GM18861 (cell line): ENCODE measurements at regions not wholly inside any gene's neighbourhood (a gene's known extent, or its start where the extent isn't known, plus 50 kb on each side); places are given as distances from the start of the nearest gene placed in this dataset.

ENCODE experiments used
- ATAC-seq: cut with Tn5 transposase; IDR thresholded peaks from one replicate; pipeline ENCODE4 v1.9.1; 2021; ENCODE audit not compliant: unreplicated experiment

DNA sequence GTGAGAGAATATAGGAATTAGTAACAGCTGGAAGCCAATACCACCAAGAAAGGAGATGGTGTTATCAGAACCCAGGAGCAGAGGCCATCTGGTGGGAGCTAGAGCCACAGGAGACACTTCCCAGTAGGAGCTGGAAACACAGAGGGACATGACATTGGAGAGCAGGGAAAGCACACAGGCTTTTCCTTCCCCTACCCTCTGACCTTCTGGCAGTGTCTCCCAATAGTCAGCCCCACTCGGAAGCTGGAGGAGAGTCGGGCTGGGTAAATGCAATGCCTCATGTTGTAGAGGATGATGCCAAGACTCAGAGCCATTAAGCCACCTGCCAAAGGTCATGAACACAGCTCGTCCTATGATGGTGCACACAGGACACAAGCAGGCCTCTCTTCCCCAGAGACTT, 538.5 kb downstream of the BCL11B start:
- ATAC-seq, result no peak

DNA sequence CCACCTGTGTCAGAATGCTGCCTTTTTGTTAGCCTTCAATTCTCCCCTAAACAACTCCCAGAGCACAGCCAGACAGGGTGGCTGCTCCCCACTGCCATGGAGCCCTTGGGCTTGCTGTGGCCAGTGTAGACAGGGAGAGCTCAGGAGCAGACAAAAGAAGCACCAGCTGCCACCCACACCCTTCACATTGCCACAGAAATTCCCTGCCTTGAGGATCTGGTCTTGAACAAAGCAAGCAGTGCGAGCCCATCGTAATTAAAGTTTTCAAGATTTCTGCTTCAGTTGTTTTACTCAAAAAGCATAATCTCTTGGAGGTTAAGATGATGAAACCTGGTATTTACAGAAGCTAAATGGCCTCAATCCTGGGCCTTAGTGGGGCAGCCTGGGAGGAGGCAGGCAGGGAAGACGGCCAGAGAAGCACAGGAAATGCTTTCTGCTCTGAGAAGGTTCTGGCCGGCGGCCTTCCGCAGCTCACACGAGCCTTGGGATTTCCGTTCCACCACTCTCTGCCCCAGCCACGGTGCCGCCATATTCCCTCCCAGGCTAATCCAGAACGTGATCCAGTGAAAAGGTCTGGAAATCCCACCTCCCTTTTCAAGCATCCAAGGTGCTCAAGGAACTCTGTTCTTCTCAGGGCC, 535.2 kb downstream of the BCL11B start:
- no peak for ATAC-seq

DNA sequence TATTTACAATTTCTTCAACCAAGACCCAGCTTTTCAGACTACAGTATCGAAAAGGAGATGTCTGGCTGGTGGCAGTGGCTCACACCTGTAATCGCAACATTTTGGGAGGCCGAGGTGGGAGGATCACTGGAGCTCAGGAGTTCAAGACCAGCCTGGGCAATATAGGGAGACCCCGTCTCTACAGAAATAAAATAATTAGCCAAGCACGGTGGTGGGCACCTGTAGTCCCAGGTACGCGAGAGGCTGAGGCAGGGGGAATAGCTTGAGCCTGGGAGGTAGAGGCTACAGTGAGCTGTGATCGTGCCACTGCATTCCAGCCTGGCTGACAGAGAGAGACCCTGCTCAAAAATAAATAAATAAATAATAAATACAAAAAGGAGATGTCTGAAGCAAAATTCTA, 530.5 kb downstream of the BCL11B start:
- no peak for ATAC-seq

DNA sequence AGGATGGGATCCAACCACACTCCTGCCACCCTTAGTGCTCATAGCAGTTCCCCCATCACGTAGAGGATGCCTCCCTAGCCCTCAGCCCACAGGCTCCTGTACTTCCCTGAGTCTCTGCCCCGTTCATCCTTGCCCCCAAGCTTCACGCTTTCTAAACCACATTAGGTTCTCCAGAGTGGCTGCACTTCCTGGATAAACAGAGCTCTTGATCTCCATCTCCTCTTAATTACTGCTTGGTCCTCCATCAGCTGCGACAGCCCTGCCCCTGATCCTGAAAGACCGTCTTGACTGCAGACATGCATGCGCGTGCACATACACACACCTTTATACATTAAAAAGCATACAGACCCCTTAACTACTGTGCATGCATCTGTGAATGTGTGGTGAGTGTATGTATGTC, 530.0 kb downstream of the BCL11B start:
- no peak for ATAC-seq

DNA sequence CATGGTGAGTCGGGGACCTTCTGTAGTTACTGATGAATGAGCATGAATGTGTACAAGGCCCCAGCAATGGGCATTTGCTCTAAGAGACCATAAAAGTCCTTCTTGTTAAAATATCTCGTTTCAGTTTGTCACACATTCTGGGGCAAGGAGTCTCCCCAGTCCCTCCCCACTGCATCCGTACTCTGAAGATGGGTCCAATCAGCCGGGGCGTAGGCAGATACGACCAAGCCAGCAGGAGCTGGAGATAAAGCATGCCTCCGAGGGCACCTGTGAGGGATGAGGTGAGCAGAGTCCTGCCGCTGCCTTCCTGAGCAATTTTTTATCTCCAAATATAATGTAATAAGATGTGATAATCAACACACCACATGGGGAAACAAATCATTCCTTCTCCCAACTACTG, 528.5 kb downstream of the BCL11B start:
- ATAC-seq, result no peak

DNA sequence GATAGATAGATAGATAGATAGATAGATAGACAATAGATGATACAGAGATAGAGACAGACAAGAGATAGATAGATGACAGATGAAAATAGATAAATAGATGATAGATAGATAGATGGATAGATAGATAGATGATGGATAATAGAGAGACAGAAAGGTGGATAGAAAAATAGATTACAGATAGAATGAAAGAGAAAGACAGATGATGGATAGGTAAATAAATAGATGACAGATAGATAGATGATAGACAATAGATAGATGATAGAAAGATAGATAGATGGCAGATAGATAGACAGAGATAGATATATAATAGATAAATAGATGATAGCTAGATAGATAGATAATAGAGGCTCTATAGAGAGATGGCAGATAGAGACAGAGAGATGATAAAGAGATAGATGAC, 523.0 kb downstream of the BCL11B start:
- ATAC-seq, result no peak

DNA sequence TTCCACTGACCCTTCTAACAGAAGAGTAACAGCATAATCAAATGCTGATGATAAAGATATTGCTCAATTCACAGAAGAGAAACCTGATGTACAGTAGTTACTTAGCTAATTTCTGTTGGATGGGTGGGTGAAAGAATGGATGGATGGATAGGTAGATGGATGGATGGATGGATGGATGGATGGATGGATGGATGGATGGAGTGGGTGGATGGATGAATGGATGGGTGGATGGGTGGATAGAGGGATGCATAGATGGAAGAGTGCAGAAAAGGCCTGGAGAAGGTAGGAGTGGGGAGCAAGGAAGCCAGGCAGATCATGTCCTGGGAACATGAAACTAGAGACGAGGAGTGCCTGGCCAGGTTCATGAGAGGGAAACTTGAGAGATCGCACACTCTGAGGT, 520.9 kb downstream of the BCL11B start:
- no peak for ATAC-seq

DNA sequence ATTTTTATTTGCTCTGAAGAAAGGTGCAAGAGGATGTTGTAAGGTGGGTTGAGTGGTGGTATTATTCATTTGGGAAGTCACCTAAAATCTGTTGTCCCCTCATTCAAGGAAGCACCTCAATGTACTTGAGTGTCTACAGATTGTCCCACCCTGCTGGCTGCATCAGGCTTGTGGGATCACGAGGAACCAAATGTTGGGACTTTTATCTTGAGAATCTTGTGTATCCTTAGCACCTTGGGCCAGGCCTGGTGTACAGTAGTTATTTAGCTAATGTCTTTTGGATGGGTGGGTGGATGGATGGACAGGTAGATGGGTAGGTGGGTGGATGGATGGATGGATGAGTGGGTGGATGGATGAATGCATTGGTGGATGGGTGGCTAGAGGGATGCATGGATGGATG, 519.3 kb downstream of the BCL11B start:
- ATAC-seq, result no peak

DNA sequence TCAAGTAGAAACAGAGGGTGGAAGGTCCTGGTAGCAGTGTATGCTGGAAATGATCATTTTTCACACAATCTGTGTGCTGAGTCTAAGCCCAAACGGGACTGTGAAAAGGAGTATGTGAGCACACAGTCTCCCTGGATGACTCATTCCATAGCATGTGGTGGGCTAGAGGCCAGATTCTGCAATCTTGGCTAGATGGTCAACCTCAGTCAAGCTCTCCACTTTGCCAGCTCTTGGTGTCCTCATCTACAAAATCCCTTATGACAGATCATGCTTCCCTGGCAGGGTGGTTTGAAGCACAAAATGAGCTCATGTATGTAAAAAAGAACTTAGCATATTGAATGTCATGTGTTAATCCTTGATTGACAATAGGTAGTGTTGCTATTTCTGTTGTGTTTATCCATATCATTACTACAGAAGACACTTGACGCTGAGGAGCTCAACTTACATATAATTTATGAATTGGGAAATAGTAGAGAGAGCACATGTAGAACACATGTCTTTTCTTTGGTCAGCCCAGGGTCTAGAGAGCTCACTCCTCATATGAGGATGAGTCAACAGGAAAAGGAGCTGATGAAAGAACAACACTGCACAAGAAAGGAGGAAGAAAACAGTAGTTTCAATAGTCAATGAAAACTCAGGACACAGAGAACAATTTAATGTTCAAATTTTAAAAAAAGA, 517.5 kb downstream of the BCL11B start:
- no peak for ATAC-seq

DNA sequence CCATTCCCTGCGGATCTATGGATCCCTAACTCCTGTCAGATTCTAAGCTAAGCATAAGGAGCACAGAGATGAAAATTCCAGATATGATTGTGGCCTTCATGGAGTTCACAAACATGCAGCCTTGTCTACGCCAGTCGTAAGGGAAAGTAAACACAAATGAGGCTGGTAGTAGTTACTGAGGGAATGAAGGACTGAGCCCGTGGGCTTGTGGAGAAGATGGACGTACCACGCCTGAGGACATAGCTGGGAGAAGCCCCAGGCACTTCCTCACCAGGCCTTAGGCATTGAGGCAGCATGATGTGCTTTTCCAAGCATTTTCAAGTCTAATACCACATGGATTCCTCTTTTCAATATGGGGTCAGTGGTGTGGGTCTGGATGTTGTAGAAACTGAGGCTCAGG, 515.2 kb downstream of the BCL11B start:
- ATAC-seq, result no peak

DNA sequence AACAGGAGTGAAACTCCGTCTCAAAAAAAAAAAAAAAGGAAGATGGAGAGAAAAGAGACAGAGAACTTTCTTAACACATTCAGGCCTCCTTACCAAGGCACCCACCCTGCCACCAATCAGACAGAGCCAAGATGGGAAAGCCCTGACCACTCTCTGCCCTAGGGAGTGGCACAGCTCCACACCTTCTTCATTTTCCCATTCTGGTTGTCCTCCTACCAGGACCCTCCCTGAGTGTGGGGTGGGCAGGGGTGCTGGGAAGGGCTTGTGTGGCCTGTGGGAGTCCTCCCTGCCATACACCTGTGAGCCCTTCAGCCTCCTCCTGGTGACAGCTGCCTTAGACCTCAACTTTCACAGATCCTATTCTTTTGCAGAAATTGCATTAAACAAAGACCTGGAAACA, 513.6 kb downstream of the BCL11B start:
- ATAC-seq, result no peak

DNA sequence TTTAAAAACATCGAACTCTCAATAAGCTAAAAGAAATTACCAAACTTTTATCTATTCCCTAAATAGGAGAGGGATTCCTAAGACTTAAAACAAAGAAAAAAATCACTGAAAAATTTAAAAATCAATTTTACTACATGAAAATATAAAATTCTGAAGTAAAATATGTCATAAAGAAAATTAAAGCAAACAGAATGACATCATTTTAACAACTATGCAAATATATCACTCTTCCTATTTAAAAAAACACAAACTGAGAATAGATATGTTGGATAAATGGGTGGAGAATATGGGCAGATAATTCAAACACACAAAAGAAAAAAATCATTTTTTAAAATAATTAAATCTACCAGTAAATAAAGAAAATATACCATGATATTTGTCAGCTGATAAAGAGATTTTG, 510.0 kb downstream of the BCL11B start:
- no peak for ATAC-seq

DNA sequence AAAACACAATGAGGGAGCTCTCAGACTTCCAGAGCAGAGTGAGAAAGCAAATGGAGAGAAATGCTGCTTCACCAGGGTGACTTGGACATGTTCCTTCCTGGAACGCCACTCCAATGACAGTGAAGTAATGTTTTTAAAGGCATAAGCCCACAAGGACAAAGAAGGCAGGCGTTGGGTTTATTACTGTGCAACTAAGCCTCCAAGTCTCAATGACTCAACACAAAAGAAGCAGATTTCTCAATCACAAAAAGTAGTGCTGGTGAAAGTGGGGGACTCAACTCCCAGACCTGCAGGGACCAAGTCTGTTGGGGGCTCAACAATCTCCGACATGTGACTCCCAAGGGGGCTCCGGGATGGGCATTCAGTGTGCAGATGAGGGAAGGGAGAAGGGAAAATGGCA, 505.2 kb downstream of the BCL11B start:
- ATAC-seq, result no peak

DNA sequence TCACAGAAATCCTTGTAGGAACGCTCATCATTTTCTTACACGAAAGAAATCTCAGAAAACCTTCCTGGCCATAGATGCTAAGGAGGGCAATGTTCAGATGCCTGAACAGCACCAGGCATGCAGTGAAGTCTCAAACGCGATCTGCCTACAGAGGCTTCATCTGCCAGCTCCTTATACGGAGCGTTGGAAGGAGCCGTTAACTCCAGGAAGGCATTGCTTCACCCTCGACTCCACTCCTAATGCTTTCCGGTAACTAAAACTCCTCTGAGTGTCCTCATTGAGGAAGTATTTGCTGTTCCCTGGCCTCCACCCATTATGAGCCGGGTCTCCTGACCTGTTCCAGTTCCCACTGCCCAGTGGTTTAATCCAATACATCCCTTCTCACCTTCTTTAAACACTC, 502.7 kb downstream of the BCL11B start:
- no peak for ATAC-seq

DNA sequence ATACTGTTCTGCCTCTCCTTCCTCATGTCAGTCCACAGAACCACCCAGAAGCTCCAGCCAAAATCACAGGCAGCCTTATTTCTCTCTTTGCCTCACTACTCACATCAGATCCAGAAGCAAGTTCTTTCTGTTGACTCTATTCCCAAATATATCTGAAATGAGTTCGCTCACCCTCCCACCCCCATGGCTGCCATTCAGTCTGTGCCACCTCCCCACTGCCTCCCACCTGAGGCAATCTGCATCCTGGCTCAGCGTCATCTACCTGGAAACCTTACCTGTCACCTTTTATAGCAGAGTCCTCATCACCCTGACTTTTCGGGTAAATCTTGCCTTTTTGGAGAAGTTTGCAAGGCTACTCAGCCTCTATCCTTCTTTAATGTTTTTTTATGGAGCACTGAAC, 501.8 kb downstream of the BCL11B start:
- no peak for ATAC-seq

DNA sequence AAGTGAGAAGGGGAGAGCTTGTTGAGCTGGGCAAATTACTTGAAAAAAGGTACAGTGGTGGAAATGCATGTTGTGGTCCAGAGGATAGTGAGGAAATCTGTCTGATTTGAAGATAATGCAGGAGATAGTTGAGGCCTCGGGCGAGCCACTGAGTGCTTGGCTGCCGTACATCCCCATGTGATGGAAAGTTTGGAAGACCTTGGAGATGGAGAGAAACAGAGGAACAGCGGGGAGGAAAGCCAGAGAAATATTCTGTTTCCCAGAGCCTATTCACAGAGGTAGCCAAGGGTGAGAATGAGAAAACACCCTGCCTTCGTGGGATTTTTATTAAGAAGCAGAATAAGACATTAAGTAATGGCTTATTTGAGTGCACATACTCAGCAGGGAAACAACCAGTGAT, 498.2 kb downstream of the BCL11B start:
- ATAC-seq, result no peak

DNA sequence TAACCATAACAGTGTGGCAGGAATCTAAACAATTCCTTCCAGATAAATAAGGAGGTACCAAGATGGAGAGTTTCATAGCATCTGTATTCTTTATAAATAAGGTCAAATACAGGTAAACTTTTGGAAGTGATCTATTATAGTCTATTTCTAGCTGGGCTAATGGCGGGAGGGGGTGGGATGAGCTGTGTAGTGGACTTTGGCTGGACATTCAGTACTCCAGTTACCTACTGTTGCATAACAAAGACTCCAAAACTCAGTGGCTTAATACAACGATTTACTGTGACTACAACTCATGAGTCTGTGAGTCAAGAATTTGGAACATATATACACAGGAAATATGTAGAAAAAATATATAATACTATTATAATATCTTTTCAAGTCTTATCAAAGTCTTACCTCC, 496.1 kb downstream of the BCL11B start:
- ATAC-seq, result no peak

DNA sequence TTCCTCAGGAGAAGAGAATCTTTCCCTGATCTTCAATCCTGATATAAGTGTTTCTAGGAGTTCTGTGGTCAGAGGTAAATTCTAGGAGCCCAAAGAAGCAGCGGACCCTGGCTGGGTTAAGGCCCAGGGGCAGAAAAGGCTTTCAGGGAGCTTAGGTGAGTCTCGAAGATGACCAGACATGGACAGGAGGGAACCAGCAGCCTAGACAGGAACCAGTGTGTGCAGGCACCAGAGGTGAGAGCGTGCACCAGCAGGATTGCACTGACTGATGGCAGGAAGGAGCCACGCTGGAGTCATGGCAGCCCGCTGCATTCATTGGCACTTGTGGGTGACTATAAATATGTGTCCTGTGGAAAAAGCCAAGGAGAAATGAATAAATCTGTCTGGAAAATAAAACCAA, 489.9 kb downstream of the BCL11B start:
- no peak for ATAC-seq

DNA sequence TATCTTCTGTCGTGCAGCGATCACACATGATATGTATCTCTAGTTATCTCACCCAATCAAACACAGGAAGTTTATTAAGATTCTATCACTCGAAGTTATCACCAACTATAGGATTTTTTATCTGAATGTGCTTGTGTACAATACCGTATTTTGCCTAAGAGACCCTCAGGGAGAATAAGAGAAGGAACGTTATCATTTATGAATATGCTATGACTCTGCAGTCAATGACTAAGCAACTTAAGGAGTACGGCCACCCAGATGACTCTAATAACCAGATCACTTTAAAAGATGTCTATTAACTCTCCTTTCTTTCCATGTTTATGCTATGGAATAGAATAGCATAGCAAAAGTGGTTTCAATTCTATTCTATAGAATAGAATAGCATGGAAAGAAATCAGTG, 486.4 kb downstream of the BCL11B start:
- ATAC-seq, result no peak

DNA sequence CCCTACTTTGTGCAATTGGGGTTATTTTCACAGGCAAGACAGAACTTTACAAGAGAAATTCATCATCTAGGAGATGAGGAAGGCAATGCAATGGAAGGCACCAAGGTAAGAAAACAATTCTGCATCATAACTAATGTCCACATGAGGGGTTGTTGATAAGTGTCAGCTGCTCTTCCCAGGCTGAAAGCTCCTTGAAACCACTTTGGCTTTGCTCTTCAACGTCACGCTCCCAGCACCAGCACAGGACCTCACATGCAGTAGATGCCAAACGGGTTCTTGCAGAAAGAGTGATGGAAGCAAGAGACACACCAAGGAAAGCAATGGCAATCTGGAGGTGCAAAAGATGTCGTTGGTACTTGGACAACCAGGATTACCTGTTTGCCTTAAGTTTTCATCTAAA, 485.5 kb downstream of the BCL11B start:
- no peak for ATAC-seq

DNA sequence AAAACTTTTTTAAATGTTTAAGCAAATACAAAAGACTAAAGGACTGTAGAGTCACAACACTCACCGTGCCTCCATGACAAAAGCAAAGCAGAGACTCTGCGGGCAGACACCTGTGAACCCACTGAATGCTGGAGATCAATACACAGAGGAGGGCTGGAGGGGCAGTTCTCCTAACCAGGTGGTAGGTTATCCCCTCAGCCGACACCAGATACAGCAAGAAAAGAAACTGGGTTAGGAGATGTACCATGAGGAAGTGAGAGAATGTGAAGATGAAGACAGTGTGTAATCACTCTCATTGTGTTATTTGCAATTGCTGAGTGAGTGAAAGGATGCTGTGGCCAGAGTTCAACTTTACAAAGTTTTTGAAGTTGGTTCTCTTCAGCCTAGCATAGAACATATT, 480.3 kb downstream of the BCL11B start:
- ATAC-seq, result no peak

DNA sequence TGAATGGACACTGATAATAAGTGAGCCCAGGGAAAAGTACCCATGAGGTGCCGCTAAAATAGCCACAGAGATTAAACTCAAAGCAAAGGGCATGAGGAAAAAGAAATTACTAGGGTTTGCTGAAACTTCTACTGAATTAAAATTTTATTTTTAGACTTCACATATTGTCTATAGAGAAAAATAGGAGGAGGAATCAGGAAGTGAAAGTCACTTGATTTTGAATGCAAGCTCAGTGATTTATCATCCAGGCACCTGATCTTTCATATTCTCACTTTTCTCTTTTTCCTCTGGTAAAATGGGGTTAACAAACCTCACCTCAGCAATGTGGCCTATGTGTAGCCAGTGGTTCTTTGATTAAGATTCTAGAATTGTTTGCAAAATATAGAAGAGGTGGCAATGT, 479.8 kb downstream of the BCL11B start:
- no peak for ATAC-seq

DNA sequence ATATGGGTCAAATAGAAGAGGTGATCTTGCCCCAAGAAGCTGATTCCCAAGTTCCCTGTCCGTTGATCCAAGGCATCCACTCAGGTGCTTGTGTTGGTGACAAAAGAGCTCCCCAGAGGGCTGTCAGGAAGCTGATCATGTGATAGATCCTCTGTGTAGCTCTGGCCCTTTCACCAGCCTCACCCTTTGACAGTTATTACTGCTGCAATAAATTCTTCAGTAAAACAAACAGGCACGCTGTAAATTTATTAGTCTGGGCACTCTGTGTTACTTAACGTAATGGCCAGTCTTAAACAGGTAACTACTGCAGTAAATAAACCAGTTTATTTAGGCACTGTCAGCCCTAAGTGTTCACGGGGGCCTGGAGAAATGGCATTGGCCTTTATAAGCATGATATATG, 473.9 kb downstream of the BCL11B start:
- ATAC-seq, result no peak
